ENCODE measurements at regions not wholly inside any gene's neighbourhood (a gene's known extent, or its start where the extent isn't known, plus 50 kb on each side); places are given as distances from the start of the nearest gene placed in this dataset.

DNA sequence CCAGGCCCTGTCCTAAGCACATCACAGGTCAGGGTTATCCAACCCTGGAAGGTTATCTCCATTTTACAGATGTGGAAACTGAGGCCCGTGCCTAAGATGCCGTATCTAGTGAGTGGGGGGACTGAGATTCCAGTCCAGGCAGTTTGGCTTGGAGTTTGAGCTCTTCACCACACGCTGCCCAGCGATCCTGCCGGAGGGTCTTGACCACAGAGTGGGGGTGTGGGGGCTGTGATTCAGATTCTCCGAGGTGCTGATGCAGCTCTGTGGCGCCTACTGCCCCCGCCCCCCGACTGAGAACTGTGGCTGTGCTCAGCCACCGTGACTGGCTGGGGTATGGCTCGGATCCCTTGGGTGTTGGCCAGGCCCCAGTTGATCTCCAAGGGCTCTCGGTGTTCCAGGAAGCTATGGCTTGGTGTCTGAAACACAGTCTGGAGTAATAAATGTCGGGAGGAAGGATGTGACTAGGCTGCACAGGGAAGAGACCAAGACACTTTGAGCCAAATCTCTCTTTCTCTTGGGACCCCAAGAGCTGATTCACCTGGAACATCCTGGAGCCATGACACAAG, 60.6 kb upstream of the RASD2 start:
- no peak for DNase-seq (ENCODE audit: low spot score in 2 of 2)
- TF ChIP-seq POLR2A (IDR thresholded peaks at IDR 0.05), result no peak
- TF ChIP-seq, protein P1, sequence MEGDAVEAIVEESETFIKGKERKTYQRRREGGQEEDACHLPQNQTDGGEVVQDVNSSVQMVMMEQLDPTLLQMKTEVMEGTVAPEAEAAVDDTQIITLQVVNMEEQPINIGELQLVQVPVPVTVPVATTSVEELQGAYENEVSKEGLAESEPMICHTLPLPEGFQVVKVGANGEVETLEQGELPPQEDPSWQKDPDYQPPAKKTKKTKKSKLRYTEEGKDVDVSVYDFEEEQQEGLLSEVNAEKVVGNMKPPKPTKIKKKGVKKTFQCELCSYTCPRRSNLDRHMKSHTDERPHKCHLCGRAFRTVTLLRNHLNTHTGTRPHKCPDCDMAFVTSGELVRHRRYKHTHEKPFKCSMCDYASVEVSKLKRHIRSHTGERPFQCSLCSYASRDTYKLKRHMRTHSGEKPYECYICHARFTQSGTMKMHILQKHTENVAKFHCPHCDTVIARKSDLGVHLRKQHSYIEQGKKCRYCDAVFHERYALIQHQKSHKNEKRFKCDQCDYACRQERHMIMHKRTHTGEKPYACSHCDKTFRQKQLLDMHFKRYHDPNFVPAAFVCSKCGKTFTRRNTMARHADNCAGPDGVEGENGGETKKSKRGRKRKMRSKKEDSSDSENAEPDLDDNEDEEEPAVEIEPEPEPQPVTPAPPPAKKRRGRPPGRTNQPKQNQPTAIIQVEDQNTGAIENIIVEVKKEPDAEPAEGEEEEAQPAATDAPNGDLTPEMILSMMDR (IDR thresholded peaks at IDR 0.05), result no peak
- intact Hi-C loops (cut with DNase I; ENCODE audit: low total_unique reads), result no loop called here
- no peak overlapping the region for H3K4me3 ChIP-seq (ENCODE audit: low read depth, poor library complexity, severe bottlenecking)
- 49 to 52% methylated on average over 9 to 13 of the region's 13 CpGs for WGBS, 2 donors

DNA sequence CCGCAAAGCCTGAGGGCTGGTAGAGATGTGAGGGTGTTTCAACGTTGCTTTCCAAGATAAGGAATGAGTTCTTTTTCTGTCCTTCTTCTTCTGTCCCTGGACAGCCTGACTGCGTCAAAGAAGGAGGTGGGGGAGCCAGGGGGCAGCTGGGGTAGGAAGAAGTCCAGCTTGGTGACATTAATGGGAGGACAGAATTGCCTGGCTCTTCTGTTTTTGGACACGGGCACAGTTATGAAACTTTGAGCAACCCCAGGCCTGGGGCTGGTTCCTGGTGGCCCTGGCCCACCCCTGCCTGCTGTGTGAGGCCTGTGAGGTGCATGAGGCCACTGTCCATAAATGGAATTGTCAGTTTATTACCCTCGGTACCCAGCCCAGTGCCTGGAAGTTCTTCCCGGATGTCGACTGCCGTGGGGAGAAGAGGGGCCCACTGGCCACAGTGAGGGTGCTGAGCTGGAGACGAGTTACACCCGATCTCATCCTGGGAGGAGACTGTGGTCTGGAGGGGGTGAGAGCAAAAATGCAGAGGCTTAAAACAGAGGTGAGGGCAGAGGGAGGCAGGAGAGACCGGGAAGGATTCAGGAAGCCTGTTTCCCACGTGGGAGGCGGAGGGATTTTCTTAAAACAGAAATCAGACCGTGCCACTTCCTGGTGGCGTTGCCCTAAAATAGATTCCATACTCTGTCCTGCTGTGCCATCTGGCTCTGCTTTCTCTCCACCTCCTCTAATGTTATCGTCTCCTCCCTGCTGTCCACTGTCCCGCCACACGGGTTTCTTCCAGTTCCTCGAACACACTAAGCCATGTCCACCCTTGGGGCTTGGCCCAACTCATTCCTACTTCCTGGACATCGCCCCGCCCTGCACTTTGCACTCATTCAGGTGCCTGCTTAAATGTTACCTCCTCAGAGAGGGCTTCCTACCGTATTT, 59.7 kb upstream of the RASD2 start:
- H3K4me3 ChIP-seq (ENCODE audit: low read depth, poor library complexity, severe bottlenecking), result no peak overlapping the region
- 43 to 49% methylated on average over 22 of the region's 22 CpGs for WGBS, 2 donors
- TF ChIP-seq, protein P1 (IDR thresholded peaks at IDR 0.05), result no peak
- no peak for TF ChIP-seq POLR2A (IDR thresholded peaks at IDR 0.05)
- DNase-seq (ENCODE audit: low spot score in 2 of 2), result no peak
- intact Hi-C loops (cut with DNase I; ENCODE audit: low total_unique reads), result no loop called here

DNA sequence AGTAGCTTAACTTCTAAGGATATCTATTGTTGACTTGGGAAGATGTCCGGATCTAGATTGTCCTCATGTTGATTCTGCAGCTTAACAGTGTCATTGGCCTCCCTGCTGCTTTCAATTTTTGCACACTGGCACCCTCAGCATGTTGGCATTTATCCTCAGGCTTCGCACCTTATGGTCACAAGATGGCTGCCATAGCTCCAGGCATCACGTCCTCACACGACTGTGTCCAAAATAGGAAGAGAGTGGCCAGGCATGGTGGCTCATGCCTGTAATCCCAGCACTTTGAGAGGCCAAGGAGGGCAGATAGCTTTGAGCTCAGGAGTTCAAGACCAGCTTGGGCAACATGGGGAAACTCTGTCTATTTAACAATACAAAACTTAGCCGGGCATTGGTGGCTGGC, 58.3 kb upstream of the RASD2 start:
- H3K4me3 ChIP-seq (ENCODE audit: low read depth, poor library complexity, severe bottlenecking), result no peak overlapping the region
- 92 to 94% methylated on average over 5 of the region's 5 CpGs for WGBS, 2 donors
- intact Hi-C loops (cut with DNase I; ENCODE audit: low total_unique reads), result no loop called here
- TF ChIP-seq POLR2A (IDR thresholded peaks at IDR 0.05), result no peak
- no peak for DNase-seq (ENCODE audit: low spot score in 2 of 2)

DNA sequence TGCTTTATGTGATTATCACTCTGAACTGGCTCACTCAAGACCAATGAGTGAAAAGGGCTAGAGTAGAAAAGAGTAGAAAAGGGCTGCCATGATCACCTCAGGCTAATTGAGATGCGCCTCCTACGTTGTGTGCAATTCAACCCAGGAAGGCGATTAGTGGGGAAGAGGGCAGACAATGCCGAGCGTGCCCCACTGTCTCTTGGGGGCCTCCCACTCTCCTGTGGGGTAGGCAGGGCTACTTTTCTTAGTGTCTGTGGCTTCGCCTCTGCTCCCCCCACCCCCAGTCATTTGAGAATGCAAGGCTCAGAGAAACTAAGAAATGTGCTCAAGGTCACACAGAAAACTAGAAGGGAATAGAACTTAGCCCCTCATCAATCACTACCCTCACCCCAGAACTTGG, 57.7 kb upstream of the RASD2 start:
- TF ChIP-seq, protein P1 (IDR thresholded peaks at IDR 0.05), result no peak
- TF ChIP-seq POLR2A (IDR thresholded peaks at IDR 0.05), result no peak
- intact Hi-C loops (cut with DNase I; ENCODE audit: low total_unique reads), result no loop called here
- WGBS, 2 donors, result 65 to 72% methylated on average over 6 of the region's 6 CpGs
- no peak for DNase-seq (ENCODE audit: low spot score in 2 of 2)
- no peak overlapping the region for H3K4me3 ChIP-seq (ENCODE audit: low read depth, poor library complexity, severe bottlenecking)

DNA sequence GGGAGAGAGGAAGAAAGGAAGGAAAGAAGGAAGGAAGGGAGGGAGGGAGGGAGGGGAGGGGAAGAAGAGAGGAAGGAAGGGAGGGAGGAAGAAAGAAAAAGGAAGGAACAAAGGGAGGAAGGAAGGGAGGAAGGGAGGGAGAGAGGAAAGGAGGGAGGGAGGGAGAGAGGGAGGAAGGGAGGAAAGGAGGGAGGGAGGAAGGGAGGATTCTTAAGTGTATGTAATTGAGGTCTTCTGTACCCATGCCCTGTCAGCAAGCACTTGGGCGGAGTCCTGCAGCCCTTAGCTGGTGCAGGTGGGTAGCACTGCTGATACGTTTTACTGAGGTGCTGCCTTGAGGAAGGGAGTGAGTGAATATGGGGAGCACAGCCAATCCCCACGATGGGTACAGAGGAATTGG, 56.9 kb upstream of the RASD2 start:
- DNase-seq (ENCODE audit: low spot score in 2 of 2), result no peak
- H3K4me3 ChIP-seq (ENCODE audit: low read depth, poor library complexity, severe bottlenecking), result no peak overlapping the region
- TF ChIP-seq POLR2A (IDR thresholded peaks at IDR 0.05), result no peak
- TF ChIP-seq, protein P1 (IDR thresholded peaks at IDR 0.05), result no peak
- WGBS, 2 donors, result 41 to 43% methylated on average over 3 of the region's 3 CpGs
- intact Hi-C loops (cut with DNase I; ENCODE audit: low total_unique reads), result no loop called here

DNA sequence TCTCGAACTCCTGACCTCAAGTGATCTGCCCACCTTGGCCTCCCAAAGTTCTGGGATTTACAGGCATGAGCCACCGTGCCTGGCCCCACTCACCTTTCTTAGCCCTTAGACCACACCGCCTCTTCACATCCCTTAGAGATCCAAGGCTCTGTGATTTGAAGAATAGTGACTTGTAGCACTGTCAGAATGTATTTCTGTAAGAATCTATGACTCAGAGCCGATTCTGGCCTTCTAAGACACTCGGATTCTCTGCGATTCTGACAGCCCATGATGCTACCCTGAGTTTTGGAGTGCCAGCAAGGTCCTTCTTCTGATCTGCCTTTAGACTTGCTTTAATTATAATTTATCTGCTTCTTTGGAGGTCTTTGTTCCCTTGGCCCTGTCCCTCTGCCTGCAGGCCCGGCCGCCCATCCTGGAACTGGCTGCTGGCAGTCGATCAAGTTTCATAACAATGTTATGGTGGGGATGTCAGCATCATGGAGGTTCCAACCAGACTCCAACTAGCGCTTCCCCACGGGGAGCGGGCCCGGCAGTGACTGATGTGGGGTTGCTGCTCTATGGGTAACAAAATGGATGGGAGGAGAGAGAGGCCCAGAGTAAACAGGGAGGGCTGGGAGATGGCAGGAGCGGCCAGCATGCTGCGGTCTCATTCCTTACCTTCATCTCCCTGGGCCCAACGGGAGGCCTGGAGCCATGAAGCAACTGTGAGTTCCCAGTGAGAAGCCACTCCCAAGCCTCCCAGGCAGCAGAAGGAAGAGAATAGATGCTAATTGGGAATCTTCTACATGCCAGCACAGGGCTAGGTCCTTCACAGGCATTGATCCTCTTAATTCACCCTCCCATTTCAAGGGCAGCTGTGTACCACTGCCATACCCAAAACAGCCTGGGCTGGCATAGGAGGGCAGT, 55.7 kb upstream of the RASD2 start:
- TF ChIP-seq, protein P1 (IDR thresholded peaks at IDR 0.05), result no peak
- no peak for TF ChIP-seq POLR2A (IDR thresholded peaks at IDR 0.05)
- WGBS, 2 donors, result 81 to 82% methylated on average over 16 of the region's 16 CpGs
- intact Hi-C loops (cut with DNase I; ENCODE audit: low total_unique reads), result no loop called here
- no peak for DNase-seq (ENCODE audit: low spot score in 2 of 2)
- H3K4me3 ChIP-seq (ENCODE audit: low read depth, poor library complexity, severe bottlenecking), result no peak overlapping the region

All from lower leg skin (tissue), 4 donors.